Forelimb muscle (tissue), 1 donor: ENCODE measurements at regions not wholly inside any gene's neighbourhood (a gene's known extent, or its start where the extent isn't known, plus 50 kb on each side); places are given as distances from the start of the nearest gene placed in this dataset.

Experiments used
- DNase-seq: peaks from one replicate; pipeline ENCODE4 v3.0.0-alpha.2; 2013; ENCODE audit warnings: low read depth

- no peak for DNase-seq
These were observed 218.6 kb upstream of the CDH8 start for GRCh38 chr16:62254847-62255246.

GRCh38 chr16:62254372-62254771 is 218.1 kb upstream of the CDH8 start:
- no peak for DNase-seq

GRCh38 chr16:62253966-62254365 is 217.7 kb upstream of the CDH8 start:
- no peak for DNase-seq

GRCh38 chr16:62249069-62249468 is 212.8 kb upstream of the CDH8 start:
- DNase-seq: no peak

GRCh38 chr16:62240722-62241121 is 204.5 kb upstream of the CDH8 start:
- DNase-seq: no peak

GRCh38 chr16:62225675-62226074 is 189.4 kb upstream of the CDH8 start:
- no peak for DNase-seq

GRCh38 chr16:62224646-62225209 is 188.5 kb upstream of the CDH8 start:
- DNase-seq: no peak

GRCh38 chr16:62216837-62217236 is 180.6 kb upstream of the CDH8 start:
- no peak for DNase-seq

- DNase-seq: no peak
These were observed 177.5 kb upstream of the CDH8 start for GRCh38 chr16:62213763-62214162.

GRCh38 chr16:62208934-62209333 is 172.7 kb upstream of the CDH8 start:
- DNase-seq: no peak

- no peak for DNase-seq
These were observed 169.2 kb upstream of the CDH8 start for GRCh38 chr16:62205459-62205858.

GRCh38 chr16:62201911-62202310 is 165.7 kb upstream of the CDH8 start:
- DNase-seq: no peak

GRCh38 chr16:62194828-62195227 is 158.6 kb upstream of the CDH8 start:
- no peak for DNase-seq

- DNase-seq: peak; percentile 9
These were observed 154.2 kb upstream of the CDH8 start for GRCh38 chr16:62190426-62190825.

- no peak for DNase-seq
These were observed 141.3 kb upstream of the CDH8 start for GRCh38 chr16:62177351-62178203.

- DNase-seq: no peak
These were observed 134.4 kb upstream of the CDH8 start for GRCh38 chr16:62170642-62171041.

GRCh38 chr16:62167551-62167950 is 131.3 kb upstream of the CDH8 start:
- DNase-seq: no peak

GRCh38 chr16:62157544-62157943 is 121.3 kb upstream of the CDH8 start:
- DNase-seq: no peak

GRCh38 chr16:62156971-62157370 is 120.7 kb upstream of the CDH8 start:
- no peak for DNase-seq

GRCh38 chr16:62149631-62150030 is 113.4 kb upstream of the CDH8 start:
- DNase-seq: no peak

- DNase-seq: peak; percentile 17
These were observed 101.8 kb upstream of the CDH8 start for GRCh38 chr16:62137996-62138395.

- no peak for DNase-seq
These were observed 99.7 kb upstream of the CDH8 start for GRCh38 chr16:62135911-62136310.

- DNase-seq: no peak
These were observed 99.2 kb upstream of the CDH8 start for GRCh38 chr16:62135446-62135845.

GRCh38 chr16:62130101-62130500 is 93.9 kb upstream of the CDH8 start:
- DNase-seq: no peak
